ENCODE measurements at regions not wholly inside any gene's neighbourhood (a gene's known extent, or its start where the extent isn't known, plus 50 kb on each side); places are given as distances from the start of the nearest gene placed in this dataset.

DNA sequence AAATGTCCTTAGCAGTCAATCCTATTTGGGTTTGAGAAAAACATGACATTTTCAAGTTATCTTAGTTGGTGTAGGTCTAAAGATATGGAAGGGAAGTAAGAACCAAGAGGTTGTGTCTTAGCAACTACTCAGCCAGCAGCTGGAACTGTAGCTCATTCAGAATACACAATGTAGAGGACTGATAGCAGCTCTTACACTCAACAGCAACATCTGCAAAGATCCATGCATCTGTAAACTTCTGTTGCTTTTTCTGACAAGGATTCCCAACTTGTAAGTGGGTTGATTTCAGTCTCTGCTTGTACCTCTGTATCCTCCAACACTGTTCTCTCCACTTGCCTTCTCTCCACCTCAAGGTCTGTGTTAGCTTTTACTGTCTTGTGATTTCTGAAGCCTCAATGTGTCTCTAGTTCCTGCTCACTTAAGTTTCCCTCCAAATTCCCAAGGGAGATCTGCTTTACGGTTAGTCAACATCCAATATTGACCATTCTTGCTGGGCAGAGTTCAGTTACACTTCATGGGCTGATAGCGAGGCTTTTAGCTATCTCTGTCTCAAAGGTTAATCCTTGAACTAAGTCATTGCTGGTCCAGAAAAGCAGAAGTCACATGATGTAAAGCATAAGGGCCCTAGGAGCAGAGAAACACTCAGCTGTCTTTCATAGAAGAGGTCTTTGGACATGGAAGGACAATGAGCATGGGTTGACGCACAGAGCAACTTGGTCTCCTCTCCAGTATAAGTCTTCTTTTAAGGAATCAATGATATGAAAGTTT, 71.6 kb upstream of the LGSN start:
- Histone ChIP-seq H4K20me1 (ENCODE audit: insufficient read depth) (no peaks in the 10 kb centered on the region), H3K27ac (no peak overlapping the region), H3K36me3 (ENCODE audit: low read depth) (no peaks in the 10 kb centered on the region), H2AFZ (0 out of 2 replicates have a peak overlapping the region, but pooled peaks have one; percentile 39), H3K79me2 (ENCODE audit: low read depth) (no peaks in the 10 kb centered on the region), H3K4me1 (replicated peaks; ENCODE audit: insufficient read depth) (no peaks in the 10 kb centered on the region), H3K9me2 (ENCODE audit: insufficient read depth) (no peaks in the 10 kb centered on the region), H3K4me3 (no peak overlapping the region), H3K4me2 (no peak overlapping the region), H3K9me3 (ENCODE audit: insufficient read depth, low read depth) (no peaks in the 10 kb centered on the region), H3F3A (ENCODE audit: insufficient read depth, low read depth) (no peaks in the 10 kb centered on the region), H3K27me3 (ENCODE audit: insufficient read depth, low read depth) (no peaks in the 10 kb centered on the region)
- CTCF ChIA-PET = no interaction called here
- POLR2A ChIA-PET (ENCODE audit: unreplicated experiment) = no interaction called here
- no TSS peak for BruUV-seq (replicated peaks)
- intact Hi-C loops (cut with micrococcal nuclease; ENCODE audit: unreplicated experiment) = no loop called here
- TF ChIP-seq, protein P1, sequence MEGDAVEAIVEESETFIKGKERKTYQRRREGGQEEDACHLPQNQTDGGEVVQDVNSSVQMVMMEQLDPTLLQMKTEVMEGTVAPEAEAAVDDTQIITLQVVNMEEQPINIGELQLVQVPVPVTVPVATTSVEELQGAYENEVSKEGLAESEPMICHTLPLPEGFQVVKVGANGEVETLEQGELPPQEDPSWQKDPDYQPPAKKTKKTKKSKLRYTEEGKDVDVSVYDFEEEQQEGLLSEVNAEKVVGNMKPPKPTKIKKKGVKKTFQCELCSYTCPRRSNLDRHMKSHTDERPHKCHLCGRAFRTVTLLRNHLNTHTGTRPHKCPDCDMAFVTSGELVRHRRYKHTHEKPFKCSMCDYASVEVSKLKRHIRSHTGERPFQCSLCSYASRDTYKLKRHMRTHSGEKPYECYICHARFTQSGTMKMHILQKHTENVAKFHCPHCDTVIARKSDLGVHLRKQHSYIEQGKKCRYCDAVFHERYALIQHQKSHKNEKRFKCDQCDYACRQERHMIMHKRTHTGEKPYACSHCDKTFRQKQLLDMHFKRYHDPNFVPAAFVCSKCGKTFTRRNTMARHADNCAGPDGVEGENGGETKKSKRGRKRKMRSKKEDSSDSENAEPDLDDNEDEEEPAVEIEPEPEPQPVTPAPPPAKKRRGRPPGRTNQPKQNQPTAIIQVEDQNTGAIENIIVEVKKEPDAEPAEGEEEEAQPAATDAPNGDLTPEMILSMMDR (conservative IDR thresholded peaks at IDR 0.05) = no peak
- no peak for TF ChIP-seq EZH2 (IDR thresholded peaks at IDR 0.05; ENCODE audit: low read depth)
- no peak for DNase-seq

DNA sequence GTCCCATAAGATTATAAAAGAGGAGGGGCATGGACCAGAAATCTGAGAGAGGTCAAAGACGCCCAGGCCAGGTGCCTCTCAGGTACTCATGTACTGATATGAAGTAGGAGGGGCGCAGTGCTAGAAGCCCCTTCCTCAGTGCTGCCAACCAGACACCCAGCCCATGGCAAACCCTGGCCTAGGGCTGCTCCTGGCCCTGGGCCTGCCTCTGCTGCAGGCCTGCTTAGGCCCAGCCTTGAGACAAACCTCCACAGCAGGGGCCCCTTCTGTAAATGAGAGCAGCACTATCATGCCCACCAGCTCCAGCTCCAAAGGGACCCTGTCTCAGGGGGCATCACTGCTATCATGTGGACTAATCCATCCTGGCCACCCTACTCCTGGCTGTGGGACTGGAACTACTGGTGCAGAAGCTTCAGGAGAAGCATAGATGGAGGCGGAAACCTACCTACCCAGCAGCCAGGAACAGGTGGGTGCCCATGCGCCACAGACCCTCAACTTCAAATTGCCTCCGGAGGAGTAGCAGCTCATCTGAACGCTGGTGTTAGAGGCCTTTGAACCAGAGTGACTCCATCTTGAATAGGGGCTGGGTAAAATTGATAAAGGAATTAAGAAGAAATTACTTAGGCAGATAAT, 72.4 kb upstream of the LGSN start:
- no TSS peak for BruUV-seq (replicated peaks)
- Histone ChIP-seq H3K36me3 (ENCODE audit: low read depth) (no peaks in the 10 kb centered on the region), H3K9me2 (ENCODE audit: insufficient read depth) (no peaks in the 10 kb centered on the region), H3K4me1 (replicated peaks; ENCODE audit: insufficient read depth) (no peaks in the 10 kb centered on the region), H2AFZ (no peak overlapping the region), H3K4me2 (no peak overlapping the region), H3K9me3 (ENCODE audit: insufficient read depth, low read depth) (no peaks in the 10 kb centered on the region), H3K4me3 (no peak overlapping the region), H3K27me3 (ENCODE audit: insufficient read depth, low read depth) (no peaks in the 10 kb centered on the region), H3K79me2 (ENCODE audit: low read depth) (no peaks in the 10 kb centered on the region), H3F3A (ENCODE audit: insufficient read depth, low read depth) (no peaks in the 10 kb centered on the region), H3K27ac (no peak overlapping the region), H4K20me1 (ENCODE audit: insufficient read depth) (no peaks in the 10 kb centered on the region)
- intact Hi-C loops (cut with micrococcal nuclease; ENCODE audit: unreplicated experiment) = no loop called here
- DNase-seq = no peak
- POLR2A ChIA-PET (ENCODE audit: unreplicated experiment) = no interaction called here
- CTCF ChIA-PET = interaction anchor here (0.7 kb wide), 1 partner anchor 179 kb away, joined by 8 read pairs; no protein-coding TSS in a partner anchor
- no peak for TF ChIP-seq EZH2 (IDR thresholded peaks at IDR 0.05; ENCODE audit: low read depth)
- TF ChIP-seq, protein P1 (conservative IDR thresholded peaks at IDR 0.05) = no peak

DNA sequence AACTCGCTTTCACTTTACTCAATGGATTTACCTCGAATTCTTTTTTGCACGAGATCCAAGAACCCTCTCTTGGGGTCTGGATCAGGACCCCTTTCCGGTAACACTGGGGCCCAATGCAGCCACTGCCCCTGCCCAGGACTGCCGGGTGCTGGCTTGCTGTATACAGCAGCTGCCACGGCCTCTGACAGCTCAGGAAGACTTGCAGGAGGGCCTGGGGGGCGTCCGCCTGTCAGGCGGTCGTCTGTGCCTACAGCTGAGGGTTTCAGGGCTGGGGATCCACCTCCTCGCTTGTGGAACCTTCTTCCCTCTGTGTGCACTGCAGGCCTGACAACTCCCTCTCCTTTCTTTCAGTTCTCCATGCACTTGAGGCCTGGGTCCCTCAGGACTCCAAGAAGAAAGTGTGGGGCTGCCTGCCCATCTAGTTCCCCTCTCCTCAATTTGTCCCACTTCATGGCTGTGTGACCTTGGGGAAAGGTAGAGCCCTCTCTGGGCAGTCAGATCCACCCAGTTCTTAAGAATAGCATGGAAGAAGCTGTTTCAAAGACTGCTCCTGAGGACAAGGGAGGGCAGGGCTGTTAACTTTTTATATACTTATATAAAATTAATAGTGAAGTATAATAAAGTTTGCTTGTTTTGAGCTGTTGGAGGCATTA, 75.0 kb upstream of the LGSN start:
- no peaks in the 10 kb centered on the region for H3K36me3 ChIP-seq (ENCODE audit: low read depth)
- no peaks in the 10 kb centered on the region for H3K9me2 ChIP-seq (ENCODE audit: insufficient read depth)
- intact Hi-C loops (cut with micrococcal nuclease; ENCODE audit: unreplicated experiment) = no loop called here
- H3K4me3 ChIP-seq = no peak overlapping the region
- H3K27ac ChIP-seq = no peak overlapping the region
- CTCF ChIA-PET = no interaction called here
- H3K4me2 ChIP-seq = no peak overlapping the region
- no TSS peak for BruUV-seq (replicated peaks)
- POLR2A ChIA-PET (ENCODE audit: unreplicated experiment) = interaction anchor here (0.6 kb wide), 1 partner anchor 305 kb away, joined by 6 read pairs; no protein-coding TSS in a partner anchor
- H3K9me3 ChIP-seq (ENCODE audit: insufficient read depth, low read depth) = no peaks in the 10 kb centered on the region
- no peaks in the 10 kb centered on the region for H3K4me1 ChIP-seq (replicated peaks; ENCODE audit: insufficient read depth)
- H4K20me1 ChIP-seq (ENCODE audit: insufficient read depth) = no peaks in the 10 kb centered on the region
- no peak for DNase-seq
- H3K27me3 ChIP-seq (ENCODE audit: insufficient read depth, low read depth) = no peaks in the 10 kb centered on the region
- no peaks in the 10 kb centered on the region for H3F3A ChIP-seq (ENCODE audit: insufficient read depth, low read depth)
- H3K79me2 ChIP-seq (ENCODE audit: low read depth) = no peaks in the 10 kb centered on the region
- no peak overlapping the region for H2AFZ ChIP-seq
- TF ChIP-seq, protein P1 (conservative IDR thresholded peaks at IDR 0.05) = no peak
- TF ChIP-seq EZH2 (IDR thresholded peaks at IDR 0.05; ENCODE audit: low read depth) = no peak
